Hepatocyte (in vitro differentiated cells): ENCODE measurements at regions not wholly inside any gene's neighbourhood (a gene's known extent, or its start where the extent isn't known, plus 50 kb on each side); places are given as distances from the start of the nearest gene placed in this dataset.

Source experiments
- EZH2 ChIP-seq: fragments of 200-600 bp; sonication (generic); IDR thresholded peaks from 2 replicates; pipeline ENCODE4 v1.6.1; 2016; ENCODE audit warnings: antibody characterized with exemption, mild to moderate bottlenecking, borderline replicate concordance
- EZH2phosphoT487 ChIP-seq: fragments of 200-600 bp; sonication (generic); IDR thresholded peaks from one replicate; pipeline ENCODE4 v1.6.1; 2018; ENCODE audit warnings: antibody characterized with exemption, mild to moderate bottlenecking, low read depth, moderate library complexity; ENCODE audit not compliant: unreplicated experiment, severe bottlenecking
- TF ChIP-seq, protein P1 (sequence below): fragments of 200-600 bp; sonication (generic); IDR thresholded peaks from 2 replicates; pipeline ENCODE4 v1.5.1; 2016; ENCODE audit warnings: antibody characterized with exemption, mild to moderate bottlenecking; ENCODE audit not compliant: poor library complexity

DNA sequence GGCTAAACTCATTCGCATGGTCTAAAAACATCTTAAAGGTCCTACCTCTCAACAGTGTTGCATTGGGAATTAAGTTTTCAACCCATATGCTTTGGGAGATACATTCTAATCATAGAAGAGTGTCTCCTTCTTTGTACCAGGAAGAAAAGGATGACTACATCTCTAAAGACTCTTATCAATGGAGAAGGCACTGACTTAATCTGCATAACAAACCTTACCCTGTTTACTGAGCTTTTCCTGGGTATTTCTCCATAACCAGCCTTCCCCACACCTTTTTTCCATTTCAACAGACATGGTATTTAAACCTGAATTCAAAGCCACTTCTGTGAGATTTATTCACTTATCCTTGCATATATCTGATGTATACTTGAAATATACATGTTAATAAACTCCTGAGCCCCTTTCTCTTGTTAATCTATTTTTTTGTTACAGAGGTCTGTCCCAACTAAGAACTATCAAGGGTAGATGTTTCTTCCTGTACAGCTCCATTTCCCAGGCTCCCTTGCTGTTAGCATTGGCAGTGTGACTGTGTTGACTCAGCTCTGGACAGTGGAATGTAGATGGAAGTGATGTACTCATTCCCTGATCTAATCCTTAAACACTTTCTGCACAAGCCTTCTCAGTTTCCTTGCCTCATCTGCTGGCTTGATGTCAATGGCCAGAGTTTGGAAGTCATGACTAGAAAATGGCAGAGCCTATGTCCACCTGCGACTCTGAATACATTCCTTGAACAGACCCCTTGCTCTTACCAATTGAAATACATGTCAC lies 148.9 kb upstream of the CPEB2 start:
- TF ChIP-seq EZH2 (no peak), EZH2phosphoT487 (no peak)
- TF ChIP-seq, protein P1, sequence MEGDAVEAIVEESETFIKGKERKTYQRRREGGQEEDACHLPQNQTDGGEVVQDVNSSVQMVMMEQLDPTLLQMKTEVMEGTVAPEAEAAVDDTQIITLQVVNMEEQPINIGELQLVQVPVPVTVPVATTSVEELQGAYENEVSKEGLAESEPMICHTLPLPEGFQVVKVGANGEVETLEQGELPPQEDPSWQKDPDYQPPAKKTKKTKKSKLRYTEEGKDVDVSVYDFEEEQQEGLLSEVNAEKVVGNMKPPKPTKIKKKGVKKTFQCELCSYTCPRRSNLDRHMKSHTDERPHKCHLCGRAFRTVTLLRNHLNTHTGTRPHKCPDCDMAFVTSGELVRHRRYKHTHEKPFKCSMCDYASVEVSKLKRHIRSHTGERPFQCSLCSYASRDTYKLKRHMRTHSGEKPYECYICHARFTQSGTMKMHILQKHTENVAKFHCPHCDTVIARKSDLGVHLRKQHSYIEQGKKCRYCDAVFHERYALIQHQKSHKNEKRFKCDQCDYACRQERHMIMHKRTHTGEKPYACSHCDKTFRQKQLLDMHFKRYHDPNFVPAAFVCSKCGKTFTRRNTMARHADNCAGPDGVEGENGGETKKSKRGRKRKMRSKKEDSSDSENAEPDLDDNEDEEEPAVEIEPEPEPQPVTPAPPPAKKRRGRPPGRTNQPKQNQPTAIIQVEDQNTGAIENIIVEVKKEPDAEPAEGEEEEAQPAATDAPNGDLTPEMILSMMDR: no peak
